Small intestine (tissue), 7 donors: ENCODE measurements at regions not wholly inside any gene's neighbourhood (a gene's known extent, or its start where the extent isn't known, plus 50 kb on each side); places are given as distances from the start of the nearest gene placed in this dataset.

Experiments used
- DNase-seq, 2 donors: peaks; one replicate each; pipeline versions ENCODE4 v3.0.0 to v3.0.0-alpha.2; 2013
- FAIRE-seq: peaks from 2 replicates; lab custom pipeline; 2012; peaks lifted over from hg19 to GRCh38; lab: Jason Lieb, UNC
- H3K27ac ChIP-seq, 3 donors: one replicate each; pipeline ENCODE4 v1.5.1; 2013; ENCODE audit warnings: low read length in 2 of 3, mild to moderate bottlenecking in 2 of 3, control low read depth in 1 of 3, inconsistent platforms in 1 of 3, low read depth in 1 of 3, moderate library complexity in 1 of 3
- H3K27me3 ChIP-seq, 3 donors: one replicate each; pipeline ENCODE4 v1.6.1; 2013; ENCODE audit warnings: low read length in 3 of 3, inconsistent platforms in 1 of 3; ENCODE audit not compliant: control insufficient read depth in 3 of 3, insufficient read depth in 3 of 3
- H3K36me3 ChIP-seq, 3 donors: one replicate each; pipeline ENCODE4 v1.6.1; 2013; ENCODE audit warnings: low read length in 3 of 3, inconsistent platforms in 1 of 3, low read depth in 1 of 3, mild to moderate bottlenecking in 1 of 3, moderate library complexity in 1 of 3; ENCODE audit not compliant: control insufficient read depth in 3 of 3, insufficient read depth in 2 of 3
- H3K4me1 ChIP-seq, 3 donors: one replicate each; pipeline ENCODE4 v1.6.1; 2013; ENCODE audit warnings: low read length in 2 of 3, inconsistent platforms in 1 of 3, low read depth in 1 of 3, mild to moderate bottlenecking in 1 of 3, moderate library complexity in 1 of 3; ENCODE audit not compliant: control insufficient read depth in 3 of 3, insufficient read depth in 2 of 3
- H3K4me3 ChIP-seq, 3 donors: one replicate each; pipeline ENCODE4 v1.5.1; 2013; ENCODE audit warnings: low read length in 3 of 3, control low read depth in 1 of 3, inconsistent platforms in 1 of 3, low read depth in 1 of 3, mild to moderate bottlenecking in 1 of 3, moderate library complexity in 1 of 3
- H3K9me3 ChIP-seq, 2 donors: one replicate each; pipeline ENCODE4 v1.6.1; 2013; ENCODE audit warnings: low read depth in 1 of 2, low read length in 1 of 2; ENCODE audit not compliant: control insufficient read depth in 2 of 2, insufficient read depth in 1 of 2
- WGBS, 3 donors: extraction: QIAGEN DNeasy Blood & Tissue Kit; methylation state at CpG; one replicate each; pipeline ENCODE4 v1.1.7; 2013; 5-methylcytosine and 5-hydroxymethylcytosine counted together
- donor health status: healthy with polysubstance abuse.
- donor health status: control.
- donor health status: control.
- donor health status: Bipolar disorder and iron deficiency.
- donor health status: healthy.

DNA sequence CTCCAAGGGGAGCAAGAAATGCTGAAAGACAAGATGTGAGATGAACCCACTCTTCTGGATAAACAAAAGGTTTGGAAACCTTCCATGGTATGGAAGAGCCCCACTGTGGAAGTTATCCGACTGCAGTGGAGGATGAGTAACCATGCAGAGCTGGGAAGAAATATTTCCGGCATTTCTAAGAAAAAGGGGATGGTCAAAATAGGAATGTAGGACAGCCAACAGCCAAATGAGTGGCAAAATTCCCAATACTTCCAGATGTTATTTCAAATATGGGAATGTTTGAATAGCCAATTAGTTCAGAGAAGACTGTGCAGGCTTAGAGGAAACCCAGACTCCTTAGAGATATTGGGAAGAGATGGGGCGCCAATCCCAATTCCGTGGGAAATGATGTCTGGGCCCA lies 246.8 kb downstream of the RAD51AP2 start:
- H3K27ac ChIP-seq: no peak overlapping the region
- 83 to 95% (median 88%) methylated on average over 4 of the region's 4 CpGs for WGBS, 3 donors
- no peaks in the 10 kb centered on the region for H3K36me3 ChIP-seq
- H3K27me3 ChIP-seq: no peaks in the 10 kb centered on the region
- no peak overlapping the region for H3K4me3 ChIP-seq
- no peaks in the 10 kb centered on the region for H3K4me1 ChIP-seq
- FAIRE-seq (no peak), DNase-seq (no peak)
- no peaks in the 10 kb centered on the region for H3K9me3 ChIP-seq

DNA sequence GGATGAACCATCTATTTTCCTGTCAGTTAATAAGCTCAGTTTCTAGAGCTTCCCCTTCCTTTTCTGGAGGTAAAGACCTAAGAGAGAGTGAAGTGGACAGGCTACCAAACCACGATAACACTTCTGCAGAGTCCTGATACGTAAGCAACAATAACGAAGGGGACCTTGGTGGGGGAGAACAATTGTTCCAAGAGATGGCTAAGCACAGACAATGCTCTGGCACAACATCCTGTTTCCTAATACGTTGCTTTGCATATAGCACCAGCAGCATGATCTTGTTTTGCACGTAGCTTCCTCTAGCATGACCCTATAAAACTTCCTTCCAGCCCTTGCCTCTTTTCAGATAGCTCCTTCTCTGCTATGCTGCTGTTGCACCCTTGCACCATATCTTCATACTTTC lies 247.3 kb downstream of the RAD51AP2 start:
- FAIRE-seq (no peak), DNase-seq (no peak)
- Histone ChIP-seq H3K36me3 (no peaks in the 10 kb centered on the region), H3K4me3 (no peak overlapping the region), H3K27me3 (no peaks in the 10 kb centered on the region), H3K4me1 (no peaks in the 10 kb centered on the region), H3K27ac (no peak overlapping the region), H3K9me3 (no peaks in the 10 kb centered on the region)
- WGBS, 3 donors: 65 to 74% (median 73%) methylated on average over 5 of the region's 5 CpGs

DNA sequence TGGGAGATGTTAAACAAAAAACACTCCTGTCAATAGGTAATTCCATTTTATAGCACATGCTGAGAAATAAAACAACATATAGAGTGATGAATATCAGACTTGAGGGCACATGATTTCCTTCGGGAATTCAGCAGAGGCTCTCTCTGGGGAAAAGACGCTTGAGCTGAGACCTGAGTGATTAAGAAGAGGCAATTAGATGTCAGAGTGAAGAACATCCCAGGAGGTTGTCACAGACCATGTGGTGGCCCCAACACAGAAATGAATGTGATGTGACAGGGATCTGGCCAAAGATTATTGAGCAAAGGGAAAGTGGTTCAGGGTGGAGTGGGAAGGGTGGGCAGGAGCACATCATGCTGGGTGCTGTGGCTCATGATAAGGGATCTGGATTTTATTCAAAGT lies 254.7 kb downstream of the RAD51AP2 start:
- Histone ChIP-seq H3K4me1 (no peaks in the 10 kb centered on the region), H3K27me3 (peaks cover 0 to 2% (median 0%) of the 10 kb centered on the region in 3 donors), H3K4me3 (no peak overlapping the region), H3K36me3 (no peaks in the 10 kb centered on the region), H3K27ac (no peak overlapping the region), H3K9me3 (no peaks in the 10 kb centered on the region)
- no peak for FAIRE-seq
- DNase-seq: no peak
- 36 to 79% (median 62%) methylated on average over 2 of the region's 2 CpGs for WGBS, 3 donors

DNA sequence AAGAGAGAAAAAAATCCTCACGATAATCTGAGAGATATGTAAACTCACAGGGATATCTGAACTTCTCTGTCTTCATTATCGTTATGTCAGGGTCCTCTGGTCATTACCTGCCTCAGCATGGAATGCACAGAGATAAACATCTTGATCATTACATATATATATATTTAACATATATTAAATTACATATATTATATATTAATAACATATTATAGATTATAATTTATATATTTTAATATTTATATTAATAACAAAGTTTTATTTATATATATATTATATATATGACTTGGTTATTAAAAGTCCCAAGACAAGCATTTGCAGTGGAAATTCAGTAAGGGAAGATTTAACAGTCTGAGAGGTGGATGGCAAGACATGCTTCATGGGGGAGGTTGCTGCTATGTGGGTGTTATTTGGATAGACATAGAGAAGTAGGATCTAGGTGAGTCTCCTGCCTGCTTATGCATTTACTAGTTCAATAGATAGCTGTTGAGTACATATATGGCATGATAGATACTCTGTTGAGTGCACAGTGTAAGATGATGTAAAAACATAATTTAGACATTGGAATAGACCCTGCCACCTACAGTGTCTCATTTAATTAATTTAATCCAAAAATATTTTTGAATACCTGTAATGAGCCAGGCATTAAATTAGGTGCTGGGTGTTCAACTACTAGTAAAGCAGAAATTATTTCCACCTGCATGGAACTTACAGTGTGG lies 255.2 kb downstream of the RAD51AP2 start:
- H3K27me3 ChIP-seq: peaks cover 0 to 2% (median 0%) of the 10 kb centered on the region in 3 donors
- no peaks in the 10 kb centered on the region for H3K9me3 ChIP-seq
- 76 to 82% (median 82%) methylated on average over 2 of the region's 2 CpGs for WGBS, 3 donors
- no peaks in the 10 kb centered on the region for H3K36me3 ChIP-seq
- no peak overlapping the region for H3K4me3 ChIP-seq
- no peaks in the 10 kb centered on the region for H3K4me1 ChIP-seq
- DNase-seq (no peak), FAIRE-seq (no peak)
- no peak overlapping the region for H3K27ac ChIP-seq

DNA sequence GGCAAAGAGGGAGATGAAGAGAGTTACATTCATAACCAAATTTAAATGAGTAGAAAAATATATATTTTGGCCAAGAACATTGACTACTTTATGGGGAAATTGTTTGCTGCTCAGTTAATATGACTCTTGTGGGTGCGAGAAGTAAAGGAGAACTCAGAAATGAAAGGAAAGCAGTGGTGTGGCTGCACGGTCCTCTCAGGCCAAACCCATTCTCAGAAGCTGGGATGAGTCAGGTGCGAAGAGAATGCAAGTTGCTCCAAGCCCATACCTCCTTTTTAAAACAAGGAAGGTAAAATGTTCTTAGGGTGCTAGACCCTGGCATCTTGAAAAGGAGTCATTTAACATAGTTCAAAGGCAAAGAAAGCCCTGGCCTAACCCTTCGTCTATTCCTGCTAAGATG lies 258.6 kb downstream of the RAD51AP2 start:
- H3K27ac ChIP-seq: no peak overlapping the region
- no peak for DNase-seq
- peaks cover 0 to 2% (median 0%) of the 10 kb centered on the region in 3 donors for H3K27me3 ChIP-seq
- H3K4me1 ChIP-seq: no peaks in the 10 kb centered on the region
- no peaks in the 10 kb centered on the region for H3K9me3 ChIP-seq
- H3K4me3 ChIP-seq: no peak overlapping the region
- no peaks in the 10 kb centered on the region for H3K36me3 ChIP-seq
- no peak for FAIRE-seq
- 79 to 87% (median 84%) methylated on average over 4 of the region's 4 CpGs for WGBS, 3 donors

DNA sequence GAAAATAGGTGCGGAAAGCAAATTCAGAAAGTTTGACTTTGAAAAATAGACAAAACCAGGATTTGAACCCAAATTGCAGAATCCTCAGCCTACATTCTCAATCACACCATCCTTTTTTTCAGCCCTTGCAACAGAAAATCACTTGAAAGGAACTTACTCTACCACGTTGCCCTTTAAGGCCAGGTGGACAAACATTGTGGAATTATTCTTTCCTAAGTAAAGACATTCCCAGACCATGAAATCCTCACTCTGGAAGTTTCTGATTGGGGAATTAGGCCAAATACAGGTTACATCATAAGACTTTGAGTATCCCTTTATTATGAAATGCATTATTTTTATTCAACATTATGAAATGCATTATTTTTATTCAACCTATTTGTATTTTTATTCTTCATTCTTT lies 259.4 kb downstream of the RAD51AP2 start:
- H3K4me3 ChIP-seq: no peak overlapping the region
- H3K4me1 ChIP-seq: no peaks in the 10 kb centered on the region
- H3K27ac ChIP-seq: no peak overlapping the region
- DNase-seq (no peak), FAIRE-seq (no peak)
- no peaks in the 10 kb centered on the region for H3K9me3 ChIP-seq
- H3K36me3 ChIP-seq: no peaks in the 10 kb centered on the region
- H3K27me3 ChIP-seq: peaks cover 0 to 2% (median 0%) of the 10 kb centered on the region in 3 donors
- WGBS, 3 donors: 32 to 56% (median 44%) methylated on average over 2 of the region's 2 CpGs

DNA sequence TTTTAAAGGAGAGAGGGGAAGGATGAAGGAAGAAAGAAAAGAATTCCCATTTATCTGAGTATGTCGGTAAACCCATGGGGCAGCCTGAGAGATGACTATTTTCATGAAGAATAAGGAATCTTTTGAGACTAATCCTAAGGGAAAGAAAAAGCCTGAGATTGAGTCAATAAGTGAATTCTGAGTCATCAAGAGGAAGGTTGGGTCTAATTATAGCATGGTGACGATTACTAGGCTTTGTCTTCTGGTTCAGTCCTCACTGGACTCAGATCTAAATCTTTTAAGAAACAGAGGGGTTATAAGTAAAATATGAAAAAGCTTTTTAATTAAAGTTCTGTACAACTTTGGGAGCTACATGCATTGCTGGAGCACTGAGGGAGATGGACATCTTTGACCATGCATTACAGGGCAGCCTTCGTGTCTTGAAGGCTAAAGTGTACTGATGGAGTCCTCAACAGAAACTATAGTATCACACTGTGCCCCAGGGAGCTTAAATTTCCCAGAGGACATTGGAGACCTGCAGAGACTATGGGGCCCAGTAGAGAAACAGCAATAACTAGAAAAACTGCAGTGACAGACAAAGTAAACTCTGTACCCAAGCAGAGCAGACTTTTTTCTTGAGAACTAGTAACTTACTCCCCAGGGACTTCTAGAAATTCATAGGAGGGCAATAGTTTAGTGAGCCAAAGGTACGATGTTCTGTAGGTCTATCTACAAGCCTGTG lies 260.9 kb downstream of the RAD51AP2 start:
- whole genome bisulfite sequencing, 3 donors: 53 to 74% (median 60%) methylated on average over 4 of the region's 4 CpGs
- H3K4me1 ChIP-seq: no peaks in the 10 kb centered on the region
- H3K4me3 ChIP-seq: no peak overlapping the region
- H3K9me3 ChIP-seq: no peaks in the 10 kb centered on the region
- H3K27me3 ChIP-seq: no peaks in the 10 kb centered on the region
- DNase-seq: no peak
- H3K36me3 ChIP-seq: no peaks in the 10 kb centered on the region
- FAIRE-seq: no peak
- no peak overlapping the region for H3K27ac ChIP-seq

DNA sequence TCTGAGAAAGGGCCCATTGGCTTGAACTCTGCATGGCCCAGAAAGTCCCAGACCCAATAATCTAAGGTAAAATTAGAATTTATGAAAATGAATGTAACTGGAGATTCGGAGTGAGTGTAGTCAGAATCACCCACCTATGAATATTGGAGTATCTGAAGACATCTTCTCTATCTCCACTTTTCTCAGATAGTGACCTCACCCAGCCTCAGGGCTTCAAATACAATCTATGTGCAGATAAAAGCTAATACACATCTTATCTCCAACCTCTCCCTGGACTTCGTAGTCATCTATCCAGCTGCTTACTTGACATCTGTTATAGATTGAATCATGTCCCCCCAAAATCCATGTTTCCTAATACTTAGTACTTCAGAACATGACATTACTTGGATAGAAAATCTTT lies 263.2 kb downstream of the RAD51AP2 start:
- H3K27ac ChIP-seq: no peak overlapping the region
- no peaks in the 10 kb centered on the region for H3K27me3 ChIP-seq
- no peaks in the 10 kb centered on the region for H3K4me1 ChIP-seq
- DNase-seq (no peak), FAIRE-seq (no peak)
- no peaks in the 10 kb centered on the region for H3K36me3 ChIP-seq
- no peaks in the 10 kb centered on the region for H3K9me3 ChIP-seq
- H3K4me3 ChIP-seq: no peak overlapping the region
- 63 to 75% (median 63%) methylated on average over 2 of the region's 2 CpGs for WGBS, 3 donors
